ENCODE measurements at regions not wholly inside any gene's neighbourhood (a gene's known extent, or its start where the extent isn't known, plus 50 kb on each side); places are given as distances from the start of the nearest gene placed in this dataset.
"Not testable (repeated sequence)": the region's sequence is repeated elsewhere in the genome, so short reads cannot be mapped to it uniquely, and the experiment has no call there.

- Histone ChIP-seq H3K36me3 (ENCODE audit: insufficient read depth) (no peaks in the 10 kb centered on the region), H3K27me3 (ENCODE audit: insufficient read depth, low read depth) (no peaks in the 10 kb centered on the region), H3K4me2 (no peak overlapping the region), H3K9ac (no peak overlapping the region), H3K4me1 (ENCODE audit: low read depth, poor library complexity, severe bottlenecking) (no peaks in the 10 kb centered on the region), H4K20me1 (ENCODE audit: insufficient read depth) (no peaks in the 10 kb centered on the region), H3K27ac (no peak overlapping the region), H3K79me2 (ENCODE audit: insufficient read depth, low read depth) (no peaks in the 10 kb centered on the region), H3K4me3 (IDR thresholded peaks at IDR 0.05; ENCODE audit: insufficient read depth, low read depth, low read length) (no peak overlapping the region), H2AFZ (ENCODE audit: low read depth) (no peak overlapping the region)
- TF ChIP-seq, protein P1, sequence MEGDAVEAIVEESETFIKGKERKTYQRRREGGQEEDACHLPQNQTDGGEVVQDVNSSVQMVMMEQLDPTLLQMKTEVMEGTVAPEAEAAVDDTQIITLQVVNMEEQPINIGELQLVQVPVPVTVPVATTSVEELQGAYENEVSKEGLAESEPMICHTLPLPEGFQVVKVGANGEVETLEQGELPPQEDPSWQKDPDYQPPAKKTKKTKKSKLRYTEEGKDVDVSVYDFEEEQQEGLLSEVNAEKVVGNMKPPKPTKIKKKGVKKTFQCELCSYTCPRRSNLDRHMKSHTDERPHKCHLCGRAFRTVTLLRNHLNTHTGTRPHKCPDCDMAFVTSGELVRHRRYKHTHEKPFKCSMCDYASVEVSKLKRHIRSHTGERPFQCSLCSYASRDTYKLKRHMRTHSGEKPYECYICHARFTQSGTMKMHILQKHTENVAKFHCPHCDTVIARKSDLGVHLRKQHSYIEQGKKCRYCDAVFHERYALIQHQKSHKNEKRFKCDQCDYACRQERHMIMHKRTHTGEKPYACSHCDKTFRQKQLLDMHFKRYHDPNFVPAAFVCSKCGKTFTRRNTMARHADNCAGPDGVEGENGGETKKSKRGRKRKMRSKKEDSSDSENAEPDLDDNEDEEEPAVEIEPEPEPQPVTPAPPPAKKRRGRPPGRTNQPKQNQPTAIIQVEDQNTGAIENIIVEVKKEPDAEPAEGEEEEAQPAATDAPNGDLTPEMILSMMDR (conservative IDR thresholded peaks at IDR 0.05; ENCODE audit: low read depth, low read length) = no peak
Measured at GRCh38 chr3:69613286-69613685, 126.0 kb upstream of the MITF start.

- TF ChIP-seq, protein P1 (conservative IDR thresholded peaks at IDR 0.05; ENCODE audit: low read depth, low read length) = no peak
- H3K27ac ChIP-seq = no peak overlapping the region
Measured at GRCh38 chr3:69612791-69613190, 126.5 kb upstream of the MITF start.

DNA sequence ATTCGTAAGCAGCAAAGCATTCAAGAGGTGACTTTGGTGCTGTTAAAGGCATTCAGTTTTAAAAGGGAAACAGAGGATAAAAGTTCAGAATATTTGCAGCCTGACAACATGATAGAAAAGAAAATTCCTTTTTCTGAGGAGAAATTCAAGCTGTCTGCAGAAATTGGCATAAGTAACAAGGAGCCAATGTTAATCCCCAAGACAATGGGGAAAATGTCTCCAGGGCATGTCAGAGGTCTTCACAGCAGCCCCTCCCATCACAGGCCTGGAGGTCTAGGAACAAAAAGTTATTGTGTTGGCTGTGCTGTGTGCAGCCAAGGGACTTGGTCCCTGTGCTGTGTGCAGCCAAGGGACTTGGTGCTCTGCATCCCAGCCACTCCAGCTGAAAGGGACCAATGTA lies 129.7 kb upstream of the MITF start:
- H4K20me1 ChIP-seq (ENCODE audit: insufficient read depth); H3K9ac ChIP-seq; H3K27me3 ChIP-seq (ENCODE audit: insufficient read depth, low read depth); H3K4me3 ChIP-seq (IDR thresholded peaks at IDR 0.05; ENCODE audit: insufficient read depth, low read depth, low read length); H2AFZ ChIP-seq (ENCODE audit: low read depth); H3K79me2 ChIP-seq (ENCODE audit: insufficient read depth, low read depth); H3K4me1 ChIP-seq (ENCODE audit: low read depth, poor library complexity, severe bottlenecking); H3K4me2 ChIP-seq; H3K27ac ChIP-seq; H3K36me3 ChIP-seq (ENCODE audit: insufficient read depth): not testable (repeated sequence)

More at GRCh38 chr3:69612791-69613190, 126.5 kb upstream of the MITF start:
- H3K4me3 ChIP-seq (IDR thresholded peaks at IDR 0.05; ENCODE audit: insufficient read depth, low read depth, low read length) = no peak overlapping the region
- H4K20me1 ChIP-seq (ENCODE audit: insufficient read depth) = no peaks in the 10 kb centered on the region
- no peak overlapping the region for H2AFZ ChIP-seq (ENCODE audit: low read depth)
- H3K36me3 ChIP-seq (ENCODE audit: insufficient read depth) = no peaks in the 10 kb centered on the region
- H3K9ac ChIP-seq = no peak overlapping the region
- H3K79me2 ChIP-seq (ENCODE audit: insufficient read depth, low read depth) = no peaks in the 10 kb centered on the region
- no peaks in the 10 kb centered on the region for H3K4me1 ChIP-seq (ENCODE audit: low read depth, poor library complexity, severe bottlenecking)
- no peak overlapping the region for H3K4me2 ChIP-seq
- no peaks in the 10 kb centered on the region for H3K27me3 ChIP-seq (ENCODE audit: insufficient read depth, low read depth)

DNA sequence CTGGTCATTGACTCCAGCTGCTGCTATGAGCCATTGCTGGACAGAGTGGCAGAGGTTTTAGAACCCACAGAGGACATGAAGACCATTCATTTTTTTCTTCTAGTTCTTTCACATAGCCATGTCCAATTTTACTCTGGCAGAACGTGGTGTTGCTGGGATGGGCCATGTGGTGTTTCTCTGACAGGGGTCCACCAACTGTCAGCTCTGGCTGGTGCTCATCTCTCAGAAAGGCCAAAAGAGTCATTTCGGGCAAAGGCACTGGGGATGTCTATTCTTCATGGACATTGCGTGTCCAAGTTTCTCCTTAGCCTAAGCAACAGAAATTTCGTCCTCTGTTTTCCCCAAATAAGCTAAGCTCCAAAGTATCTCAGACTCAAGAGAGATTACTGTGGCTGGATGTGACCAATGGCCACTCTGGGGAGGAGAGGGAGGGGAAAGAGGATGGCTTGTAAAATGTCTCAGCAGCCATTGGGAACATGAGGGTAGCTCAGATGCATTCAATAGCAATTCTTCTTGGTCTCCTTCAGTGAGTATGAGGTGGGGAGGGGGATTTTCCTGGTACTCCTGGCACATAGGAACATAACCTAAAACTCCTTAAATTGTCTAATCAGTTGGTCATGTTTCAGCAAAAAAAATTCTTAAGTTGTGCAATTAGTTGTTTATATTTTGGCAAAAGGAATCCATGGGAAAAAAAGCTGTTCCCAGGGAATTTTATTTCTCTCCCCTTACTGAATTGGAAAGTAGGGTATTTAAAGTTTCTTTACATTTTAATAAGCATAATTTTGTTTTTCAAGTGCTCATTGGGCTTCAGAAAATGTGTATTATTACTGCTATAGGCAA lies 131.6 kb upstream of the MITF start:
- no peaks in the 10 kb centered on the region for H3K79me2 ChIP-seq (ENCODE audit: insufficient read depth, low read depth)
- H3K4me2 ChIP-seq = no peak overlapping the region
- H3K27me3 ChIP-seq (ENCODE audit: insufficient read depth, low read depth) = no peaks in the 10 kb centered on the region
- H3K27ac ChIP-seq = no peak overlapping the region
- H3K4me3 ChIP-seq (IDR thresholded peaks at IDR 0.05; ENCODE audit: insufficient read depth, low read depth, low read length) = no peak overlapping the region
- H4K20me1 ChIP-seq (ENCODE audit: insufficient read depth) = no peaks in the 10 kb centered on the region
- no peaks in the 10 kb centered on the region for H3K36me3 ChIP-seq (ENCODE audit: insufficient read depth)
- H3K4me1 ChIP-seq (ENCODE audit: low read depth, poor library complexity, severe bottlenecking) = no peaks in the 10 kb centered on the region
- no peak overlapping the region for H3K9ac ChIP-seq
- no peak overlapping the region for H2AFZ ChIP-seq (ENCODE audit: low read depth)
- TF ChIP-seq, protein P1 (conservative IDR thresholded peaks at IDR 0.05; ENCODE audit: low read depth, low read length) = no peak

GRCh38 chr3:69605867-69606266 lies 133.4 kb upstream of the MITF start:
- no peak overlapping the region for H3K27ac ChIP-seq
- TF ChIP-seq, protein P1 (conservative IDR thresholded peaks at IDR 0.05; ENCODE audit: low read depth, low read length) = no peak
- no peak overlapping the region for H3K4me3 ChIP-seq (IDR thresholded peaks at IDR 0.05; ENCODE audit: insufficient read depth, low read depth, low read length)
- H3K4me2 ChIP-seq = no peak overlapping the region
- no peaks in the 10 kb centered on the region for H3K4me1 ChIP-seq (ENCODE audit: low read depth, poor library complexity, severe bottlenecking)
- H3K27me3 ChIP-seq (ENCODE audit: insufficient read depth, low read depth) = no peaks in the 10 kb centered on the region
- H3K79me2 ChIP-seq (ENCODE audit: insufficient read depth, low read depth) = no peaks in the 10 kb centered on the region
- H3K36me3 ChIP-seq (ENCODE audit: insufficient read depth) = no peaks in the 10 kb centered on the region
- H3K9ac ChIP-seq = no peak overlapping the region
- no peak overlapping the region for H2AFZ ChIP-seq (ENCODE audit: low read depth)
- H4K20me1 ChIP-seq (ENCODE audit: insufficient read depth) = no peaks in the 10 kb centered on the region

Measured in KMS-11 (cell line).